ENCODE measurements at regions not wholly inside any gene's neighbourhood (a gene's known extent, or its start where the extent isn't known, plus 50 kb on each side); places are given as distances from the start of the nearest gene placed in this dataset.
"Not testable (repeated sequence)": the region's sequence is repeated elsewhere in the genome, so short reads cannot be mapped to it uniquely, and the experiment has no call there.

- DNase-seq = no peak
Measured at GRCh38 chrX:109782994-109783700, 50.1 kb upstream of the ACSL4 start.

GRCh38 chrX:109783701-109784079, 50.6 kb upstream of the ACSL4 start:
- DNase-seq = no peak

GRCh38 chrX:109785053-109785452, 52.0 kb upstream of the ACSL4 start:
- DNase-seq = no peak

- DNase-seq = not testable (repeated sequence)
Measured at GRCh38 chrX:109790511-109790910, 57.5 kb upstream of the ACSL4 start.

- no peak for DNase-seq
Measured at GRCh38 chrX:109793191-109793590, 60.1 kb upstream of the ACSL4 start.

- no peak for DNase-seq
Measured at GRCh38 chrX:109795682-109796081, 62.6 kb upstream of the ACSL4 start.

GRCh38 chrX:109797311-109797975, 64.4 kb upstream of the ACSL4 start:
- DNase-seq = no peak

- DNase-seq = no peak
Measured at GRCh38 chrX:109812236-109812635, 79.2 kb upstream of the ACSL4 start.

GRCh38 chrX:109813236-109813635, 80.2 kb upstream of the ACSL4 start:
- no peak for DNase-seq

- DNase-seq = no peak
Measured at GRCh38 chrX:109818976-109819375, 85.9 kb upstream of the ACSL4 start.

GRCh38 chrX:109822861-109823260, 89.8 kb upstream of the ACSL4 start:
- no peak for DNase-seq

- no peak for DNase-seq
Measured at GRCh38 chrX:109826954-109827708, 94.1 kb upstream of the ACSL4 start.

GRCh38 chrX:109827772-109828171, 94.7 kb upstream of the ACSL4 start:
- DNase-seq = no peak

- DNase-seq = no peak
Measured at GRCh38 chrX:109830157-109830703, 97.2 kb upstream of the ACSL4 start.

GRCh38 chrX:109830704-109831206, 97.7 kb upstream of the ACSL4 start:
- DNase-seq = no peak

- no peak for DNase-seq
Measured at GRCh38 chrX:109831326-109831985, 98.4 kb upstream of the ACSL4 start.

- no peak for DNase-seq
Measured at GRCh38 chrX:109839694-109840567, 106.9 kb upstream of the ACSL4 start.

GRCh38 chrX:109840585-109840984, 107.5 kb upstream of the ACSL4 start:
- DNase-seq = no peak

- DNase-seq = no peak
Measured at GRCh38 chrX:109841257-109841656, 108.2 kb upstream of the ACSL4 start.

GRCh38 chrX:109841869-109842579, 109.0 kb upstream of the ACSL4 start:
- no peak for DNase-seq

GRCh38 chrX:109842611-109843010, 109.6 kb upstream of the ACSL4 start:
- no peak for DNase-seq
